ENCODE measurements at regions not wholly inside any gene's neighbourhood (a gene's known extent, or its start where the extent isn't known, plus 50 kb on each side); places are given as distances from the start of the nearest gene placed in this dataset.

- TF ChIP-seq RAD21 (IDR thresholded peaks at IDR 0.05; ENCODE audit: low read length): no peak
- TF ChIP-seq CTCF (conservative IDR thresholded peaks at IDR 0.05; ENCODE audit: low read depth, low read length): no peak
Observed at GRCh38 chr6:167056370-167056769, 57.2 kb downstream of the CEP43 start.
